Limb (tissue), 2 donors: ENCODE measurements at regions not wholly inside any gene's neighbourhood (a gene's known extent, or its start where the extent isn't known, plus 50 kb on each side); places are given as distances from the start of the nearest gene placed in this dataset.

Experiments used
- DNase-seq, 2 donors: peaks; one replicate each; pipeline ENCODE4 v3.0.0-alpha.2; 2016; ENCODE audit errors: extremely low spot score in 2 of 2

GRCh38 chr7:153443032-153443701, 609.0 kb upstream of the DPP6 start:
- DNase-seq: peak in 1 of 2 donors; percentile 27

GRCh38 chr7:153444641-153445040, 607.6 kb upstream of the DPP6 start:
- DNase-seq: peak in 1 of 2 donors; percentile 42

GRCh38 chr7:153445641-153446040, 606.6 kb upstream of the DPP6 start:
- no peak for DNase-seq

- no peak for DNase-seq
Measured at GRCh38 chr7:153446490-153446889, 605.7 kb upstream of the DPP6 start.

- no peak for DNase-seq
Measured at GRCh38 chr7:153447011-153447410, 605.2 kb upstream of the DPP6 start.

GRCh38 chr7:153452661-153453060, 599.5 kb upstream of the DPP6 start:
- no peak for DNase-seq

- no peak for DNase-seq
Measured at GRCh38 chr7:153454306-153454705, 597.9 kb upstream of the DPP6 start.

- no peak for DNase-seq
Measured at GRCh38 chr7:153457746-153458145, 594.5 kb upstream of the DPP6 start.

- DNase-seq: no peak
Measured at GRCh38 chr7:153470004-153470671, 582.1 kb upstream of the DPP6 start.

GRCh38 chr7:153472516-153472915, 579.7 kb upstream of the DPP6 start:
- no peak for DNase-seq

GRCh38 chr7:153473185-153473584, 579.0 kb upstream of the DPP6 start:
- no peak for DNase-seq

GRCh38 chr7:153475239-153475638, 577.0 kb upstream of the DPP6 start:
- peak in 1 of 2 donors; percentile 2 for DNase-seq

GRCh38 chr7:153476166-153476565, 576.0 kb upstream of the DPP6 start:
- no peak for DNase-seq

GRCh38 chr7:153496257-153496656, 555.9 kb upstream of the DPP6 start:
- peak in 1 of 2 donors; percentile 8 for DNase-seq

- no peak for DNase-seq
Measured at GRCh38 chr7:153503093-153503492, 549.1 kb upstream of the DPP6 start.

- no peak for DNase-seq
Measured at GRCh38 chr7:153504288-153505075, 547.7 kb upstream of the DPP6 start.

- DNase-seq: no peak
Measured at GRCh38 chr7:153507885-153508284, 544.3 kb upstream of the DPP6 start.

GRCh38 chr7:153509768-153510167, 542.4 kb upstream of the DPP6 start:
- no peak for DNase-seq

GRCh38 chr7:153510674-153511073, 541.5 kb upstream of the DPP6 start:
- no peak for DNase-seq

GRCh38 chr7:153514032-153514431, 538.2 kb upstream of the DPP6 start:
- no peak for DNase-seq

GRCh38 chr7:153515359-153515758, 536.8 kb upstream of the DPP6 start:
- no peak for DNase-seq

GRCh38 chr7:153518201-153518984, 533.8 kb upstream of the DPP6 start:
- DNase-seq: no peak
